ENCODE measurements at regions not wholly inside any gene's neighbourhood (a gene's known extent, or its start where the extent isn't known, plus 50 kb on each side); places are given as distances from the start of the nearest gene placed in this dataset.

DNA sequence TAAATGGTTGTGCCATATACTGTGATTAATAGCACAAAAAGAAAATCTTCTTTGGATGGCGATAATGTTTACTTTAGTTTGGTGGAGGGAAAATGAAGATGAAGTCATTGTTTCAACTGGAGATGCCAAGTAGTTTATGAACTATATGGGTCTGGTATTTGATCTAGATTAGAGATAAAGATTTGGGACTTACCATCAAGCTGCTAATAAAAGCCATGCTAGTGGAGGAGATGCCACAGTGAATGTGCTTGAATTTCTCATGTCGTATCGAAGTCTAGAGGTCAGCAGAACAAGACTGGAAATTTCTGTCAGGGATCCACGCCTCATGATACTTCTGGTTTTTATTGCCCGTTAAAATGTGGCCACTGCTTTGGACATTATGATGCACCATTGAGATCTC lies 742.0 kb downstream of the NCAM2 start:
- no peak for TF ChIP-seq CTCF (IDR thresholded peaks at IDR 0.05; ENCODE audit: insufficient read depth, low read length)
- no peak overlapping the region for H3K4me3 ChIP-seq (ENCODE audit: low read depth, low read length)
- DNase-seq (ENCODE audit: low read depth) = peak; percentile 1

DNA sequence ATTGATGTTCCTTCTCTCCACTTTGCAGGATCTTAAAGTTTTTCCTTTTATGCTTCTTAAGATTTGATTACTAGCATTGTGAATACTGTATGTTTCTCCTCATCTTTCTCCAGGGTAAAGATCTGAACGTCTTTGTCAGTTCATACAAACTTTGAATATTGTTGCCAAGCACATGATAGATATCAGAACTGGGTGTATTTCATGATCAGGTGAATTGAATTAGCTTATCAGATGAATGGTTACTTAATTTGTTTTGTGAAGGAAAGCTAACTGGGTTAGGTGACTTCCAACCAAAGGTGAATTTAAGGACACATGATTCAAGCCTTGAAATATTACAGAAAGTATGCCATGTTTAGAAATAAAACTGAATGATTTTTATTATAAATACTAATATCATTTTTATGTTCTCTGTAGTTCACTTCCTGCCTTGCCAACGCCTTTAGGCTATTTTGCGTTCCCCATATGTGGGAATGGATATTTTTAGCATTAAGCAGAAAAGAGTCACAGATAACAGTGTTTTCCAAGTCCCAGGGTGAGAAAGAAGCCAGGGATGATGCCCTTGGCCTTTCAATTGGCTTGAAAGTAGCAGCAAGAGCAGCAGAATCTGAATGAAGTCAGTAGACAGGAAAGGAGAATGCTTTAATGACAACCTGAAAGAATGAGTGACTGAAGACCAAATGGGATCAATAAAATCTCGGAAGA lies 752.1 kb downstream of the NCAM2 start:
- no peak for DNase-seq (ENCODE audit: low read depth)

GRCh38 chr21:21751286-21751685 lies 753.1 kb downstream of the NCAM2 start:
- TF ChIP-seq CTCF (IDR thresholded peaks at IDR 0.05; ENCODE audit: insufficient read depth, low read length) = no peak
- H3K4me3 ChIP-seq (ENCODE audit: low read depth, low read length) = no peak overlapping the region
- no peak for DNase-seq (ENCODE audit: low read depth)

More for the DNA sequence above, 752.1 kb downstream of the NCAM2 start:
- H3K4me3 ChIP-seq (ENCODE audit: low read depth, low read length) = no peak overlapping the region
- TF ChIP-seq CTCF (IDR thresholded peaks at IDR 0.05; ENCODE audit: insufficient read depth, low read length) = no peak

- no peak for DNase-seq (ENCODE audit: low read depth)
- no peak overlapping the region for H3K4me3 ChIP-seq (ENCODE audit: low read depth, low read length)
- TF ChIP-seq CTCF (IDR thresholded peaks at IDR 0.05; ENCODE audit: insufficient read depth, low read length) = no peak
These were observed 764.6 kb downstream of the NCAM2 start for GRCh38 chr21:21762855-21763254.

GRCh38 chr21:21764281-21764680 lies 766.1 kb downstream of the NCAM2 start:
- no peak for TF ChIP-seq CTCF (IDR thresholded peaks at IDR 0.05; ENCODE audit: insufficient read depth, low read length)
- no peak for DNase-seq (ENCODE audit: low read depth)

GRCh38 chr21:21767276-21767675 lies 769.1 kb downstream of the NCAM2 start:
- no peak for DNase-seq (ENCODE audit: low read depth)
- no peak overlapping the region for H3K4me3 ChIP-seq (ENCODE audit: low read depth, low read length)
- TF ChIP-seq CTCF (IDR thresholded peaks at IDR 0.05; ENCODE audit: insufficient read depth, low read length) = no peak

More at GRCh38 chr21:21764281-21764680, 766.1 kb downstream of the NCAM2 start:
- H3K4me3 ChIP-seq (ENCODE audit: low read depth, low read length) = no peak overlapping the region

DNA sequence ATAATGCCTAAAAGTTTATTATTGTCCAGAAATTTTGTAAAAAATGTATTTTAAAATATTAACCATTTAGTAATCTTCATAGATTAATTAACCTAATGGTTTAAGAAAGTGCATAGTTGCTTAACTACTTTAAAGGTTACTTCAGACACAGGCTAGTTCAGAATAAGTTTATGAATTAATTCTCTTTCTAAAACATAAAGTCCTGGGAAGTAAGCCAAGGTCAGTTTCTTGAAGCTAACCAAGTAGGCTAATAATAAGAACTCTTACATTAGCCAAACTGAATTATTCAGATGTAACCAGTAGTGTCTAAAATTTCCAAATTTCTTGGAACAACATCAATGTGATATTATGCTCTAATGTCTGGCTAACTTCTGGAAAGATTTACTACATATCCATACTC lies 790.4 kb downstream of the NCAM2 start:
- peak; percentile 0 for DNase-seq (ENCODE audit: low read depth)
- no peak for TF ChIP-seq CTCF (IDR thresholded peaks at IDR 0.05; ENCODE audit: insufficient read depth, low read length)

More for the DNA sequence above, 790.4 kb downstream of the NCAM2 start:
- H3K4me3 ChIP-seq (ENCODE audit: low read depth, low read length) = no peak overlapping the region

Data from fibroblast of the aortic adventitia (primary cell).